WTC11 (cell line): ENCODE measurements at regions not wholly inside any gene's neighbourhood (a gene's known extent, or its start where the extent isn't known, plus 50 kb on each side); places are given as distances from the start of the nearest gene placed in this dataset.

Source experiments
- ATAC-seq: fragments of 200-7000 bp; cut with Tn5 transposase; 2 replicates; pipeline ENCODE4 v1.10.0; 2021; ENCODE audit warnings: mild to moderate bottlenecking, moderate library complexity
- CTCF ChIA-PET: fragments of 300-600 bp; sonication (Branson Sonifier 250); formaldehyde crosslinking; loops from one replicate; lab custom pipeline; 2021; ENCODE audit warnings: antibody characterized with exemption; lab: Charles Lee
- POLR2A ChIA-PET: fragments of 350-600 bp; sonication (Branson Sonifier 250); formaldehyde crosslinking; loops from one replicate; lab custom pipeline; 2021; ENCODE audit warnings: antibody characterized with exemption; lab: Charles Lee
- DNase-seq: peaks from one replicate; pipeline ENCODE4 v3.0.0; 2021; ENCODE audit warnings: low spot score
- H3K27ac Mint-ChIP-seq: 2 replicates; pipeline ENCODE4 v1.8.0; 2021; ENCODE audit warnings: mixed read lengths
- H3K27me3 Mint-ChIP-seq: 2 replicates; pipeline ENCODE4 v1.8.0; 2021; ENCODE audit warnings: low read depth, mild to moderate bottlenecking, moderate library complexity, mixed read lengths
- H3K36me3 Mint-ChIP-seq: 2 replicates; pipeline ENCODE4 v1.8.0; 2021; ENCODE audit warnings: mixed read lengths
- H3K4me1 Mint-ChIP-seq: 2 replicates; pipeline ENCODE4 v1.8.0; 2022; ENCODE audit warnings: mixed read lengths
- H3K4me3 Mint-ChIP-seq: 2 replicates; pipeline ENCODE4 v1.8.0; 2021; ENCODE audit warnings: mild to moderate bottlenecking, moderate library complexity, mixed read lengths
- H3K9me3 Mint-ChIP-seq: 2 replicates; pipeline ENCODE4 v1.8.0; 2021; ENCODE audit warnings: mixed read lengths
- EMX1 ChIP-seq: fragments of 250-450 bp; sonication (Bioruptor Pico); IDR thresholded peaks from 2 replicates; pipeline ENCODE4 v1.8.0; 2021; ENCODE audit warnings: mild to moderate bottlenecking
- GTF2I ChIP-seq: fragments of 250-450 bp; sonication (Bioruptor Pico); conservative IDR thresholded peaks from 2 replicates; pipeline ENCODE4 v1.4.0; 2021; ENCODE audit warnings: mild to moderate bottlenecking
- IRF2 ChIP-seq: sonication (generic); formaldehyde crosslinking; IDR thresholded peaks from 2 replicates; pipeline ENCODE4 v1.8.0; 2022; ENCODE audit warnings: low read depth, missing genetic modification reagents, borderline replicate concordance
- JUN ChIP-seq: sonication (generic); formaldehyde crosslinking; IDR thresholded peaks from 2 replicates; pipeline ENCODE4 v1.8.0; 2023; ENCODE audit warnings: mild to moderate bottlenecking, missing genetic modification reagents
- KAT7 ChIP-seq: sonication (generic); formaldehyde crosslinking; IDR thresholded peaks from 2 replicates; pipeline ENCODE4 v1.8.1; 2023; ENCODE audit warnings: missing genetic modification reagents, mild to moderate bottlenecking, borderline replicate concordance
- NFYB ChIP-seq: sonication (generic); formaldehyde crosslinking; conservative IDR thresholded peaks from 2 replicates; pipeline ENCODE4 v1.8.0; 2022; ENCODE audit warnings: low read depth, missing genetic modification reagents
- NR1H2 ChIP-seq: sonication (generic); formaldehyde crosslinking; IDR thresholded peaks from 2 replicates; pipeline ENCODE4 v1.9.0; 2021; ENCODE audit warnings: mild to moderate bottlenecking, moderate library complexity, missing genetic modification reagents
- SMAD4 ChIP-seq: sonication (generic); formaldehyde crosslinking; IDR thresholded peaks from 2 replicates; pipeline ENCODE4 v1.8.0; 2022; ENCODE audit warnings: mild to moderate bottlenecking, missing genetic modification reagents
- TEAD4 ChIP-seq: sonication (generic); formaldehyde crosslinking; IDR thresholded peaks from 2 replicates; pipeline ENCODE4 v1.8.0; 2022; ENCODE audit warnings: mild to moderate bottlenecking, missing genetic modification reagents
- ZBTB21 ChIP-seq: sonication (generic); formaldehyde crosslinking; IDR thresholded peaks from 2 replicates; pipeline ENCODE4 v1.8.1; 2023; ENCODE audit warnings: mild to moderate bottlenecking, missing genetic modification reagents, borderline replicate concordance
- ZNF317 ChIP-seq: sonication (generic); formaldehyde crosslinking; IDR thresholded peaks from 2 replicates; pipeline ENCODE4 v1.8.1; 2023; ENCODE audit warnings: low read depth, mild to moderate bottlenecking, moderate library complexity, missing genetic modification reagents, borderline replicate concordance
- ZNF396 ChIP-seq: fragments of 250-450 bp; sonication (Bioruptor Pico); IDR thresholded peaks from 2 replicates; pipeline ENCODE4 v1.8.0; 2021; ENCODE audit warnings: mild to moderate bottlenecking, moderate library complexity, borderline replicate concordance
- TF ChIP-seq, protein P1 (sequence below): sonication (generic); formaldehyde crosslinking; IDR thresholded peaks from 2 replicates; pipeline ENCODE4 v1.8.1; 2023; ENCODE audit warnings: mild to moderate bottlenecking, moderate library complexity, missing genetic modification reagents
- TF ChIP-seq, protein P2 (sequence below): fragments of 200-600 bp; IDR thresholded peaks from 2 replicates; pipeline ENCODE4 v1.8.0; 2022; ENCODE audit warnings: antibody characterized with exemption
- TF ChIP-seq, protein P3 (sequence below): sonication (generic); formaldehyde crosslinking; IDR thresholded peaks from 2 replicates; pipeline ENCODE4 v1.8.1; 2023; ENCODE audit warnings: mild to moderate bottlenecking, missing genetic modification reagents, borderline replicate concordance
- TF ChIP-seq, protein P4 (sequence below): sonication (generic); formaldehyde crosslinking; IDR thresholded peaks from 2 replicates; pipeline ENCODE4 v1.8.0; 2022; ENCODE audit warnings: mild to moderate bottlenecking, missing genetic modification reagents
- TF ChIP-seq, protein P5 (sequence below): sonication (generic); formaldehyde crosslinking; IDR thresholded peaks from 2 replicates; pipeline ENCODE4 v1.8.0; 2022; ENCODE audit warnings: missing genetic modification reagents
- TF ChIP-seq, protein P6 (sequence below): sonication (generic); formaldehyde crosslinking; IDR thresholded peaks from 2 replicates; pipeline ENCODE4 v1.8.1; 2023; ENCODE audit warnings: mild to moderate bottlenecking, missing genetic modification reagents

DNA sequence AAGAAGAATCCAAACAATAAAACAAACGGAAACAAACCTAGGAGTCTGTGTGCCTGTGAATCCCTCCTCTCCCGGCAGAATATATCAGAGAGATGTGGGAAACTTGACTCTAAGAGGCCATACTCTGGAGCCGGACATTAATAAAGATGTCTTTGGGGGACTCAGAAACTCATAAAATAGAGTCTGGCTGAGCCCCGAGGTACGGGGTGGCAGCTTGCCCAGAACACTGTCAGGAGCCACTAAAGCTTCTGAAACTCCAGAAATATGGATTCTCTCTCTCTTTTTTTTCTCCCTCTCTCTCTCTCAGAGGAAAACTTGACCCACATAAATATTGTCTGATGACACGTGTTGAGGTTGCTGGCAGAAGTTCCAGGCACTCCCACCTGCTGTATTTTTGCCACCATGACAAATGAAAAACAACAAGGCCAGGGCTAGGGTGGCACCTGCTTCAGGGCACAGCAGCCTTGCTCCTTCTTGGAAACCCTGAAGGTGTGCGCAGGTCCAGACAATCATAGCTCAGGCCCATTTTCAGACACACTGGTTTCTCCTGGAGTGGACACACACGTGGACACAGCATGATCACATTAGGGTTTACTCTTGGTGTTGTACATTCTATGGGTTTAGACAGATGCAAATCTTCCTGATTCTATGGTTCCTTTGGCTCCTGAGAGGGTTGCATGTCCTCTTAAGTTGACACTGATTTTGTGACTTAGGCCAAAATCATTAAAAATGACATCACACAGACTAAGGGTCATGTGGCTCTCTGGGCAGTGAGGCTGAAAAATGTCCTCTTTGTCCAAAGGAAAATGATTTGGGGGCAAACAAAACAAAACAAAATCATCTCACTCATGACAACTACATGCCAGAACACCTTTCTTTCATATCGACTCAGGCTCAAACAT is 282.6 kb upstream of the IRX3 start:
- no peaks in the 10 kb centered on the region; the same call in 1 of the 2 replicates for H3K9me3 Mint-ChIP-seq
- ChIA-PET CTCF (no interaction called here), POLR2A (no interaction called here)
- no peaks in the 10 kb centered on the region for H3K27me3 Mint-ChIP-seq
- ATAC-seq (no peak), DNase-seq (no peak)
- no peak overlapping the region for H3K4me3 Mint-ChIP-seq
- TF ChIP-seq, protein P1, sequence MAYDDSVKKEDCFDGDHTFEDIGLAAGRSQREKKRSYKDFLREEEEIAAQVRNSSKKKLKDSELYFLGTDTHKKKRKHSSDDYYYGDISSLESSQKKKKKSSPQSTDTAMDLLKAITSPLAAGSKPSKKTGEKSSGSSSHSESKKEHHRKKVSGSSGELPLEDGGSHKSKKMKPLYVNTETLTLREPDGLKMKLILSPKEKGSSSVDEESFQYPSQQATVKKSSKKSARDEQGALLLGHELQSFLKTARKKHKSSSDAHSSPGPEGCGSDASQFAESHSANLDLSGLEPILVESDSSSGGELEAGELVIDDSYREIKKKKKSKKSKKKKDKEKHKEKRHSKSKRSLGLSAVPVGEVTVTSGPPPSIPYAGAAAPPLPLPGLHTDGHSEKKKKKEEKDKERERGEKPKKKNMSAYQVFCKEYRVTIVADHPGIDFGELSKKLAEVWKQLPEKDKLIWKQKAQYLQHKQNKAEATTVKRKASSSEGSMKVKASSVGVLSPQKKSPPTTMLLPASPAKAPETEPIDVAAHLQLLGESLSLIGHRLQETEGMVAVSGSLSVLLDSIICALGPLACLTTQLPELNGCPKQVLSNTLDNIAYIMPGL (CRISPR knock-in tag), result no peak
- TF ChIP-seq TEAD4 (CRISPR knock-in tag), result no peak
- no peak for TF ChIP-seq ZNF317 (CRISPR knock-in tag)
- TF ChIP-seq IRF2 (CRISPR knock-in tag), result no peak
- TF ChIP-seq NFYB (CRISPR knock-in tag), result no peak
- TF ChIP-seq, protein P2, sequence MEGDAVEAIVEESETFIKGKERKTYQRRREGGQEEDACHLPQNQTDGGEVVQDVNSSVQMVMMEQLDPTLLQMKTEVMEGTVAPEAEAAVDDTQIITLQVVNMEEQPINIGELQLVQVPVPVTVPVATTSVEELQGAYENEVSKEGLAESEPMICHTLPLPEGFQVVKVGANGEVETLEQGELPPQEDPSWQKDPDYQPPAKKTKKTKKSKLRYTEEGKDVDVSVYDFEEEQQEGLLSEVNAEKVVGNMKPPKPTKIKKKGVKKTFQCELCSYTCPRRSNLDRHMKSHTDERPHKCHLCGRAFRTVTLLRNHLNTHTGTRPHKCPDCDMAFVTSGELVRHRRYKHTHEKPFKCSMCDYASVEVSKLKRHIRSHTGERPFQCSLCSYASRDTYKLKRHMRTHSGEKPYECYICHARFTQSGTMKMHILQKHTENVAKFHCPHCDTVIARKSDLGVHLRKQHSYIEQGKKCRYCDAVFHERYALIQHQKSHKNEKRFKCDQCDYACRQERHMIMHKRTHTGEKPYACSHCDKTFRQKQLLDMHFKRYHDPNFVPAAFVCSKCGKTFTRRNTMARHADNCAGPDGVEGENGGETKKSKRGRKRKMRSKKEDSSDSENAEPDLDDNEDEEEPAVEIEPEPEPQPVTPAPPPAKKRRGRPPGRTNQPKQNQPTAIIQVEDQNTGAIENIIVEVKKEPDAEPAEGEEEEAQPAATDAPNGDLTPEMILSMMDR, result no peak
- no peak for TF ChIP-seq EMX1 (CRISPR knock-in tag)
- TF ChIP-seq, protein P3, sequence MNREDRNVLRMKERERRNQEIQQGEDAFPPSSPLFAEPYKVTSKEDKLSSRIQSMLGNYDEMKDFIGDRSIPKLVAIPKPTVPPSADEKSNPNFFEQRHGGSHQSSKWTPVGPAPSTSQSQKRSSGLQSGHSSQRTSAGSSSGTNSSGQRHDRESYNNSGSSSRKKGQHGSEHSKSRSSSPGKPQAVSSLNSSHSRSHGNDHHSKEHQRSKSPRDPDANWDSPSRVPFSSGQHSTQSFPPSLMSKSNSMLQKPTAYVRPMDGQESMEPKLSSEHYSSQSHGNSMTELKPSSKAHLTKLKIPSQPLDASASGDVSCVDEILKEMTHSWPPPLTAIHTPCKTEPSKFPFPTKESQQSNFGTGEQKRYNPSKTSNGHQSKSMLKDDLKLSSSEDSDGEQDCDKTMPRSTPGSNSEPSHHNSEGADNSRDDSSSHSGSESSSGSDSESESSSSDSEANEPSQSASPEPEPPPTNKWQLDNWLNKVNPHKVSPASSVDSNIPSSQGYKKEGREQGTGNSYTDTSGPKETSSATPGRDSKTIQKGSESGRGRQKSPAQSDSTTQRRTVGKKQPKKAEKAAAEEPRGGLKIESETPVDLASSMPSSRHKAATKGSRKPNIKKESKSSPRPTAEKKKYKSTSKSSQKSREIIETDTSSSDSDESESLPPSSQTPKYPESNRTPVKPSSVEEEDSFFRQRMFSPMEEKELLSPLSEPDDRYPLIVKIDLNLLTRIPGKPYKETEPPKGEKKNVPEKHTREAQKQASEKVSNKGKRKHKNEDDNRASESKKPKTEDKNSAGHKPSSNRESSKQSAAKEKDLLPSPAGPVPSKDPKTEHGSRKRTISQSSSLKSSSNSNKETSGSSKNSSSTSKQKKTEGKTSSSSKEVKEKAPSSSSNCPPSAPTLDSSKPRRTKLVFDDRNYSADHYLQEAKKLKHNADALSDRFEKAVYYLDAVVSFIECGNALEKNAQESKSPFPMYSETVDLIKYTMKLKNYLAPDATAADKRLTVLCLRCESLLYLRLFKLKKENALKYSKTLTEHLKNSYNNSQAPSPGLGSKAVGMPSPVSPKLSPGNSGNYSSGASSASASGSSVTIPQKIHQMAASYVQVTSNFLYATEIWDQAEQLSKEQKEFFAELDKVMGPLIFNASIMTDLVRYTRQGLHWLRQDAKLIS (CRISPR knock-in tag), result no peak
- no peak for TF ChIP-seq GTF2I (CRISPR knock-in tag)
- TF ChIP-seq ZBTB21, result no peak
- TF ChIP-seq, protein P4, sequence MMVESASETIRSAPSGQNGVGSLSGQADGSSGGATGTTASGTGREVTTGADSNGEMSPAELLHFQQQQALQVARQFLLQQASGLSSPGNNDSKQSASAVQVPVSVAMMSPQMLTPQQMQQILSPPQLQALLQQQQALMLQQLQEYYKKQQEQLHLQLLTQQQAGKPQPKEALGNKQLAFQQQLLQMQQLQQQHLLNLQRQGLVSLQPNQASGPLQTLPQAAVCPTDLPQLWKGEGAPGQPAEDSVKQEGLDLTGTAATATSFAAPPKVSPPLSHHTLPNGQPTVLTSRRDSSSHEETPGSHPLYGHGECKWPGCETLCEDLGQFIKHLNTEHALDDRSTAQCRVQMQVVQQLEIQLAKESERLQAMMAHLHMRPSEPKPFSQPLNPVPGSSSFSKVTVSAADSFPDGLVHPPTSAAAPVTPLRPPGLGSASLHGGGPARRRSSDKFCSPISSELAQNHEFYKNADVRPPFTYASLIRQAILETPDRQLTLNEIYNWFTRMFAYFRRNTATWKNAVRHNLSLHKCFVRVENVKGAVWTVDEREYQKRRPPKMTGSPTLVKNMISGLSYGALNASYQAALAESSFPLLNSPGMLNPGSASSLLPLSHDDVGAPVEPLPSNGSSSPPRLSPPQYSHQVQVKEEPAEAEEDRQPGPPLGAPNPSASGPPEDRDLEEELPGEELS (CRISPR knock-in tag), result no peak
- no peak for TF ChIP-seq ZNF396 (CRISPR knock-in tag)
- TF ChIP-seq JUN (CRISPR knock-in tag), result no peak
- no peaks in the 10 kb centered on the region for H3K4me1 Mint-ChIP-seq
- no peaks in the 10 kb centered on the region for H3K36me3 Mint-ChIP-seq
- no peak overlapping the region for H3K27ac Mint-ChIP-seq

DNA sequence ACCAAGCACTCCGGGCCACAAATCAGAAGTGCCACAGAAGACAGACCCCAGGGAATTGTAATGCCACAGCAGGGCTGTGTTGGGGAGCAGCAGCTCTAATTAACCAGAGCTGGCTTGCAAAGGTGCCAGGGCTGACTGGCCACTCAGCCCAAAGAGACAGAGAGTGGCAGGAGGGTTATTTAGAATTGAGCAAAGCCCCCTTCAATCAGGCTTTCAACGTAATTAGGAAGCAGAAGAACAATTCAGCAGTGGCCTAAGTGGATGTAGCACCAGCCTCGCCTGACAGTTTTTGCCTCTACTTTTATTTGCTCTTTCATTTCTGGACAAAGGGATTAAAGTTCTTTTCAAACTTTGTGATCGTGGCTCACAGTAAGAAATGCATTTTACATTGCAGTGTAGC is 278.3 kb upstream of the IRX3 start:
- POLR2A ChIA-PET, result no interaction called here
- no peaks in the 10 kb centered on the region for H3K36me3 Mint-ChIP-seq
- no peak overlapping the region for H3K4me3 Mint-ChIP-seq
- CTCF ChIA-PET, result no interaction called here
- no peak overlapping the region for H3K27ac Mint-ChIP-seq
- peaks cover 4% of the 10 kb centered on the region; the same call in 1 of the 2 replicates for H3K9me3 Mint-ChIP-seq
- H3K27me3 Mint-ChIP-seq, result no peaks in the 10 kb centered on the region
- DNase-seq, result no peak
- no peaks in the 10 kb centered on the region for H3K4me1 Mint-ChIP-seq
- ATAC-seq, result no peak
- TF ChIP-seq KAT7 (CRISPR knock-in tag), result no peak
- TF ChIP-seq SMAD4, result no peak
- TF ChIP-seq, protein P5, sequence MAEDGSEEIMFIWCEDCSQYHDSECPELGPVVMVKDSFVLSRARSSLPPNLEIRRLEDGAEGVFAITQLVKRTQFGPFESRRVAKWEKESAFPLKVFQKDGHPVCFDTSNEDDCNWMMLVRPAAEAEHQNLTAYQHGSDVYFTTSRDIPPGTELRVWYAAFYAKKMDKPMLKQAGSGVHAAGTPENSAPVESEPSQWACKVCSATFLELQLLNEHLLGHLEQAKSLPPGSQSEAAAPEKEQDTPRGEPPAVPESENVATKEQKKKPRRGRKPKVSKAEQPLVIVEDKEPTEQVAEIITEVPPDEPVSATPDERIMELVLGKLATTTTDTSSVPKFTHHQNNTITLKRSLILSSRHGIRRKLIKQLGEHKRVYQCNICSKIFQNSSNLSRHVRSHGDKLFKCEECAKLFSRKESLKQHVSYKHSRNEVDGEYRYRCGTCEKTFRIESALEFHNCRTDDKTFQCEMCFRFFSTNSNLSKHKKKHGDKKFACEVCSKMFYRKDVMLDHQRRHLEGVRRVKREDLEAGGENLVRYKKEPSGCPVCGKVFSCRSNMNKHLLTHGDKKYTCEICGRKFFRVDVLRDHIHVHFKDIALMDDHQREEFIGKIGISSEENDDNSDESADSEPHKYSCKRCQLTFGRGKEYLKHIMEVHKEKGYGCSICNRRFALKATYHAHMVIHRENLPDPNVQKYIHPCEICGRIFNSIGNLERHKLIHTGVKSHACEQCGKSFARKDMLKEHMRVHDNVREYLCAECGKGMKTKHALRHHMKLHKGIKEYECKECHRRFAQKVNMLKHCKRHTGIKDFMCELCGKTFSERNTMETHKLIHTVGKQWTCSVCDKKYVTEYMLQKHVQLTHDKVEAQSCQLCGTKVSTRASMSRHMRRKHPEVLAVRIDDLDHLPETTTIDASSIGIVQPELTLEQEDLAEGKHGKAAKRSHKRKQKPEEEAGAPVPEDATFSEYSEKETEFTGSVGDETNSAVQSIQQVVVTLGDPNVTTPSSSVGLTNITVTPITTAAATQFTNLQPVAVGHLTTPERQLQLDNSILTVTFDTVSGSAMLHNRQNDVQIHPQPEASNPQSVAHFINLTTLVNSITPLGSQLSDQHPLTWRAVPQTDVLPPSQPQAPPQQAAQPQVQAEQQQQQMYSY (CRISPR knock-in tag), result no peak
- no peak for TF ChIP-seq NR1H2 (CRISPR knock-in tag)
- TF ChIP-seq, protein P6, sequence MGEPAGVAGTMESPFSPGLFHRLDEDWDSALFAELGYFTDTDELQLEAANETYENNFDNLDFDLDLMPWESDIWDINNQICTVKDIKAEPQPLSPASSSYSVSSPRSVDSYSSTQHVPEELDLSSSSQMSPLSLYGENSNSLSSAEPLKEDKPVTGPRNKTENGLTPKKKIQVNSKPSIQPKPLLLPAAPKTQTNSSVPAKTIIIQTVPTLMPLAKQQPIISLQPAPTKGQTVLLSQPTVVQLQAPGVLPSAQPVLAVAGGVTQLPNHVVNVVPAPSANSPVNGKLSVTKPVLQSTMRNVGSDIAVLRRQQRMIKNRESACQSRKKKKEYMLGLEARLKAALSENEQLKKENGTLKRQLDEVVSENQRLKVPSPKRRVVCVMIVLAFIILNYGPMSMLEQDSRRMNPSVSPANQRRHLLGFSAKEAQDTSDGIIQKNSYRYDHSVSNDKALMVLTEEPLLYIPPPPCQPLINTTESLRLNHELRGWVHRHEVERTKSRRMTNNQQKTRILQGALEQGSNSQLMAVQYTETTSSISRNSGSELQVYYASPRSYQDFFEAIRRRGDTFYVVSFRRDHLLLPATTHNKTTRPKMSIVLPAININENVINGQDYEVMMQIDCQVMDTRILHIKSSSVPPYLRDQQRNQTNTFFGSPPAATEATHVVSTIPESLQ (CRISPR knock-in tag), result no peak
